ENCODE measurements at regions not wholly inside any gene's neighbourhood (a gene's known extent, or its start where the extent isn't known, plus 50 kb on each side); places are given as distances from the start of the nearest gene placed in this dataset.

DNA sequence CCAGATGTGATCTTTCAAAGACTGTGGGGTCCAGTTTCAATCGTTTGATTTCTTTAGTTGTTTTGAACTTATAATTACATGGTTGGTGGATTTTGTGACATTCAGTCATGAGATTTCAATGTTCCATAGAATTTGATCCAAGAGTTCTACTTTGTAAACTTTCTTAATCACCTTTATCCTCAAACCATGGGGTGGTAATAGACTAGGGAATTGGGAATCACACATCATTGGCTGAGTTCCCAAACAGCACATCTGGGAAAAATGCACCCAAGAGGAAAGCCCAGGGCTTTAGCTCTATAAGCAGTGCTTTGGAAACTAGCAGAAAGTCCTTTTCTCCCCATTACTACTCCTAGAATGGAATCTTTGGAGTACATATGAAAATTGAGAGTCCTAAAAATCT, 177.6 kb downstream of the NNT start:
- 0% methylated on average over 1 of the region's 1 CpG for WGBS (ENCODE audit: low lambda C conversion rate)
- intact Hi-C loops (cut with micrococcal nuclease; ENCODE audit: unreplicated experiment): no loop called here
- no peaks in the 10 kb centered on the region for H3K36me3 ChIP-seq (replicated peaks in 1 of 2; ENCODE audit: control insufficient read depth in 1 of 2, insufficient read depth in 2 of 2, low read length in 2 of 2)
- no peaks in the 10 kb centered on the region for H3K9me3 ChIP-seq (ENCODE audit: low read length)
- ATAC-seq (no peak), DNase-seq (ENCODE audit: low spot score) (no peak), FAIRE-seq (no peak)
- no peak overlapping the region for H3K4me3 ChIP-seq (replicated peaks in 1 of 3; ENCODE audit: insufficient read depth in 1 of 3, low read depth in 2 of 3, low read length in 3 of 3)
- no peaks in the 10 kb centered on the region for H3K4me1 ChIP-seq (ENCODE audit: insufficient read depth, low read length)
- ChIA-PET CTCF (ENCODE audit: low intra/inter-chr PET ratio, low total read pairs) (no interaction called here), POLR2A (no interaction called here)
- in situ Hi-C loops (cut with HindIII; ENCODE audit: extremely low pct_ligation_motif_present, low pct_unique_long_range_greater_than_20kb): no loop called here
- no peaks in the 10 kb centered on the region for H3K27me3 ChIP-seq (ENCODE audit: control insufficient read depth in 1 of 2, insufficient read depth in 2 of 2, low read length in 2 of 2)
- H3K27ac ChIP-seq (ENCODE audit: extremely low read length, insufficient read depth, low read length): no peak overlapping the region
- TF ChIP-seq, protein P1, sequence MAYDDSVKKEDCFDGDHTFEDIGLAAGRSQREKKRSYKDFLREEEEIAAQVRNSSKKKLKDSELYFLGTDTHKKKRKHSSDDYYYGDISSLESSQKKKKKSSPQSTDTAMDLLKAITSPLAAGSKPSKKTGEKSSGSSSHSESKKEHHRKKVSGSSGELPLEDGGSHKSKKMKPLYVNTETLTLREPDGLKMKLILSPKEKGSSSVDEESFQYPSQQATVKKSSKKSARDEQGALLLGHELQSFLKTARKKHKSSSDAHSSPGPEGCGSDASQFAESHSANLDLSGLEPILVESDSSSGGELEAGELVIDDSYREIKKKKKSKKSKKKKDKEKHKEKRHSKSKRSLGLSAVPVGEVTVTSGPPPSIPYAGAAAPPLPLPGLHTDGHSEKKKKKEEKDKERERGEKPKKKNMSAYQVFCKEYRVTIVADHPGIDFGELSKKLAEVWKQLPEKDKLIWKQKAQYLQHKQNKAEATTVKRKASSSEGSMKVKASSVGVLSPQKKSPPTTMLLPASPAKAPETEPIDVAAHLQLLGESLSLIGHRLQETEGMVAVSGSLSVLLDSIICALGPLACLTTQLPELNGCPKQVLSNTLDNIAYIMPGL (CRISPR knock-in tag; IDR thresholded peaks at IDR 0.05; ENCODE audit: borderline replicate concordance in 1 of 2, low read depth in 1 of 2): no peak
- TF ChIP-seq CHD4 (IDR thresholded peaks at IDR 0.05; ENCODE audit: borderline replicate concordance, low read length) (no peak), JUNB (CRISPR knock-in tag; IDR thresholded peaks at IDR 0.05; ENCODE audit: borderline replicate concordance) (no peak), NR2F1 (CRISPR knock-in tag; IDR thresholded peaks at IDR 0.05) (no peak), ZNF567 (CRISPR knock-in tag; IDR thresholded peaks at IDR 0.05; ENCODE audit: borderline replicate concordance) (no peak), YEATS4 (CRISPR knock-in tag; IDR thresholded peaks at IDR 0.05; ENCODE audit: borderline replicate concordance) (no peak), EED (CRISPR knock-in tag; IDR thresholded peaks at IDR 0.05) (no peak), ZNF44 (CRISPR knock-in tag; IDR thresholded peaks at IDR 0.05) (no peak)
- TF ChIP-seq, protein P2, sequence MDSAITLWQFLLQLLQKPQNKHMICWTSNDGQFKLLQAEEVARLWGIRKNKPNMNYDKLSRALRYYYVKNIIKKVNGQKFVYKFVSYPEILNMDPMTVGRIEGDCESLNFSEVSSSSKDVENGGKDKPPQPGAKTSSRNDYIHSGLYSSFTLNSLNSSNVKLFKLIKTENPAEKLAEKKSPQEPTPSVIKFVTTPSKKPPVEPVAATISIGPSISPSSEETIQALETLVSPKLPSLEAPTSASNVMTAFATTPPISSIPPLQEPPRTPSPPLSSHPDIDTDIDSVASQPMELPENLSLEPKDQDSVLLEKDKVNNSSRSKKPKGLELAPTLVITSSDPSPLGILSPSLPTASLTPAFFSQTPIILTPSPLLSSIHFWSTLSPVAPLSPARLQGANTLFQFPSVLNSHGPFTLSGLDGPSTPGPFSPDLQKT (CRISPR knock-in tag; IDR thresholded peaks at IDR 0.05; ENCODE audit: borderline replicate concordance): no peak
- TF ChIP-seq, protein P3, sequence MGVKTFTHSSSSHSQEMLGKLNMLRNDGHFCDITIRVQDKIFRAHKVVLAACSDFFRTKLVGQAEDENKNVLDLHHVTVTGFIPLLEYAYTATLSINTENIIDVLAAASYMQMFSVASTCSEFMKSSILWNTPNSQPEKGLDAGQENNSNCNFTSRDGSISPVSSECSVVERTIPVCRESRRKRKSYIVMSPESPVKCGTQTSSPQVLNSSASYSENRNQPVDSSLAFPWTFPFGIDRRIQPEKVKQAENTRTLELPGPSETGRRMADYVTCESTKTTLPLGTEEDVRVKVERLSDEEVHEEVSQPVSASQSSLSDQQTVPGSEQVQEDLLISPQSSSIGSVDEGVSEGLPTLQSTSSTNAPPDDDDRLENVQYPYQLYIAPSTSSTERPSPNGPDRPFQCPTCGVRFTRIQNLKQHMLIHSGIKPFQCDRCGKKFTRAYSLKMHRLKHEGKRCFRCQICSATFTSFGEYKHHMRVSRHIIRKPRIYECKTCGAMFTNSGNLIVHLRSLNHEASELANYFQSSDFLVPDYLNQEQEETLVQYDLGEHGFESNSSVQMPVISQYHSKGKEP (CRISPR knock-in tag; IDR thresholded peaks at IDR 0.05): no peak
- TF ChIP-seq, protein P4, sequence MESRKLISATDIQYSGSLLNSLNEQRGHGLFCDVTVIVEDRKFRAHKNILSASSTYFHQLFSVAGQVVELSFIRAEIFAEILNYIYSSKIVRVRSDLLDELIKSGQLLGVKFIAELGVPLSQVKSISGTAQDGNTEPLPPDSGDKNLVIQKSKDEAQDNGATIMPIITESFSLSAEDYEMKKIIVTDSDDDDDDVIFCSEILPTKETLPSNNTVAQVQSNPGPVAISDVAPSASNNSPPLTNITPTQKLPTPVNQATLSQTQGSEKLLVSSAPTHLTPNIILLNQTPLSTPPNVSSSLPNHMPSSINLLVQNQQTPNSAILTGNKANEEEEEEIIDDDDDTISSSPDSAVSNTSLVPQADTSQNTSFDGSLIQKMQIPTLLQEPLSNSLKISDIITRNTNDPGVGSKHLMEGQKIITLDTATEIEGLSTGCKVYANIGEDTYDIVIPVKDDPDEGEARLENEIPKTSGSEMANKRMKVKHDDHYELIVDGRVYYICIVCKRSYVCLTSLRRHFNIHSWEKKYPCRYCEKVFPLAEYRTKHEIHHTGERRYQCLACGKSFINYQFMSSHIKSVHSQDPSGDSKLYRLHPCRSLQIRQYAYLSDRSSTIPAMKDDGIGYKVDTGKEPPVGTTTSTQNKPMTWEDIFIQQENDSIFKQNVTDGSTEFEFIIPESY (CRISPR knock-in tag; IDR thresholded peaks at IDR 0.05): no peak
- no TSS peak for BruUV-seq (replicated peaks)
- no peak overlapping the region for H3K9ac ChIP-seq (ENCODE audit: insufficient read depth, low read depth, low read length)
- no peaks in the 10 kb centered on the region for H3K79me2 ChIP-seq (ENCODE audit: insufficient read depth, low read length)
- H2AFZ ChIP-seq (ENCODE audit: low read length): no peak overlapping the region
- H4K20me1 ChIP-seq (ENCODE audit: insufficient read depth, low read length): no peaks in the 10 kb centered on the region
- no peak overlapping the region for H3K4me2 ChIP-seq (ENCODE audit: low read depth, low read length)

All from HepG2 (cell line).